ENCODE measurements at regions not wholly inside any gene's neighbourhood (a gene's known extent, or its start where the extent isn't known, plus 50 kb on each side); places are given as distances from the start of the nearest gene placed in this dataset.

DNA sequence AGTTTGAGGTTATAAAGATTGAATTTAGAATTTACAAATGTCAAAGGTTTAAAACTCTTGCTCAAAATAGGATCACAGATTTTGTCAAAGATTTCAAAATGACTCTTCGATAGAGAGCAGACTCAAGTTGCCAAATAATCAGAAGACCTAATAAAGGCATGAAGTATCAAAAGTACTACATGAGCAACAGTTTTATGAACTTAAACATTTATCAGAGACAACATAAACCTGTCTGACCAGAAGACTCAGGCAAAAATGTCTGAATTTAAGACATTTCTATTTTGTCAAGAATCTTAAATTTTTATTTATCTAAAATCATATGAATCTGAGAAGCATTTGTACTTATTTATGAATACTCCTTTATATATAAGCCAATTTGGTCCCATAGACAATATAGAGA is 330.9 kb downstream of the PTPRU start:
- no peak for TF ChIP-seq POLR2A (IDR thresholded peaks at IDR 0.05; ENCODE audit: low read length)
- no peak for TF ChIP-seq GATA1 (IDR thresholded peaks at IDR 0.05; ENCODE audit: low read depth, low read length)

Measured in erythroblast (primary cell).